DMS 273 (cell line): ENCODE measurements at regions not wholly inside any gene's neighbourhood (a gene's known extent, or its start where the extent isn't known, plus 50 kb on each side); places are given as distances from the start of the nearest gene placed in this dataset.
"Not testable (repeated sequence)": the region's sequence is repeated elsewhere in the genome, so short reads cannot be mapped to it uniquely, and the experiment has no call there.

ENCODE experiments used
- DNase-seq: peaks from one replicate; lab custom pipeline; 2025; ENCODE audit not compliant: unreplicated experiment; lab: John Stamatoyannopoulos, UW

GRCh38 chr9:31542384-31543055 is 841.9 kb upstream of the ACO1 start:
- peak; percentile 69 for DNase-seq

GRCh38 chr9:31554941-31555340 is 829.5 kb upstream of the ACO1 start:
- DNase-seq: no peak

- no peak for DNase-seq
These were observed 827.6 kb upstream of the ACO1 start for GRCh38 chr9:31556667-31557463.

- not testable (repeated sequence) for DNase-seq
These were observed 812.3 kb upstream of the ACO1 start for GRCh38 chr9:31572190-31572589.

- no peak for DNase-seq
These were observed 810.9 kb upstream of the ACO1 start for GRCh38 chr9:31573561-31573960.

GRCh38 chr9:31574006-31574765 is 810.3 kb upstream of the ACO1 start:
- DNase-seq: no peak

GRCh38 chr9:31582071-31582470 is 802.4 kb upstream of the ACO1 start:
- DNase-seq: peak; percentile 75

- DNase-seq: peak; percentile 40
These were observed 801.9 kb upstream of the ACO1 start for GRCh38 chr9:31582561-31582960.

GRCh38 chr9:31585158-31585557 is 799.3 kb upstream of the ACO1 start:
- no peak for DNase-seq

- DNase-seq: peak; percentile 34
These were observed 797.3 kb upstream of the ACO1 start for GRCh38 chr9:31587146-31587545.

- DNase-seq: peak; percentile 91
These were observed 796.4 kb upstream of the ACO1 start for GRCh38 chr9:31588006-31588405.

GRCh38 chr9:31588756-31589155 is 795.7 kb upstream of the ACO1 start:
- DNase-seq: no peak

- no peak for DNase-seq
These were observed 794.4 kb upstream of the ACO1 start for GRCh38 chr9:31590091-31590490.

- DNase-seq: not testable (repeated sequence)
These were observed 787.4 kb upstream of the ACO1 start for GRCh38 chr9:31597086-31597485.

GRCh38 chr9:31597977-31598376 is 786.5 kb upstream of the ACO1 start:
- DNase-seq: no peak

- no peak for DNase-seq
These were observed 782.8 kb upstream of the ACO1 start for GRCh38 chr9:31601666-31602065.

- no peak for DNase-seq
These were observed 779.9 kb upstream of the ACO1 start for GRCh38 chr9:31604531-31604930.

GRCh38 chr9:31605164-31605563 is 779.3 kb upstream of the ACO1 start:
- no peak for DNase-seq

GRCh38 chr9:31606678-31607077 is 777.8 kb upstream of the ACO1 start:
- DNase-seq: no peak

- DNase-seq: no peak
These were observed 776.0 kb upstream of the ACO1 start for GRCh38 chr9:31608416-31608815.

- DNase-seq: no peak
These were observed 775.6 kb upstream of the ACO1 start for GRCh38 chr9:31608881-31609280.
